ENCODE measurements at regions not wholly inside any gene's neighbourhood (a gene's known extent, or its start where the extent isn't known, plus 50 kb on each side); places are given as distances from the start of the nearest gene placed in this dataset.

GRCh38 chr4:35300996-35301774 is 943.1 kb downstream of the ARAP2 start:
- no peak for TF ChIP-seq CTCF (IDR thresholded peaks at IDR 0.05)
- ATAC-seq (no peak), DNase-seq (no peak)
- no peak overlapping the region for H3K4me3 ChIP-seq
- H3K9me3 ChIP-seq, result no peaks in the 10 kb centered on the region
- no peaks in the 10 kb centered on the region for H3K36me3 ChIP-seq
- intact Hi-C loops (cut with DNase I), result no loop called here
- no peak overlapping the region for H3K27ac ChIP-seq
- no peaks in the 10 kb centered on the region for H3K4me1 ChIP-seq
- no peaks in the 10 kb centered on the region for H3K27me3 ChIP-seq
- WGBS, 2 donors, result 53 to 59% methylated on average over 11 of the region's 11 CpGs

- no peak for ATAC-seq
- Histone ChIP-seq H3K36me3 (no peaks in the 10 kb centered on the region), H3K27ac (no peak overlapping the region), H3K4me3 (no peak overlapping the region), H3K4me1 (no peaks in the 10 kb centered on the region), H3K9me3 (peaks cover 0 to 7% (median 0%) of the 10 kb centered on the region in 11 donors), H3K27me3 (no peaks in the 10 kb centered on the region)
- no peak for TF ChIP-seq CTCF (IDR thresholded peaks at IDR 0.05)
- DNase-seq, result no peak
- intact Hi-C loops (cut with DNase I), result no loop called here
Measured at GRCh38 chr4:35315419-35315818, 928.9 kb downstream of the ARAP2 start.

GRCh38 chr4:35325908-35326453 is 918.3 kb downstream of the ARAP2 start:
- Histone ChIP-seq H3K9me3 (peaks cover 0 to 11% (median 0%) of the 10 kb centered on the region in 11 donors), H3K36me3 (no peaks in the 10 kb centered on the region), H3K27ac (no peak overlapping the region), H3K4me3 (no peak overlapping the region), H3K4me1 (no peaks in the 10 kb centered on the region), H3K27me3 (no peaks in the 10 kb centered on the region)
- WGBS, 2 donors, result 43 to 49% methylated on average over 5 of the region's 5 CpGs
- DNase-seq, result no peak
- TF ChIP-seq CTCF (IDR thresholded peaks at IDR 0.05), result no peak
- intact Hi-C loops (cut with DNase I), result no loop called here
- no peak for ATAC-seq

- Histone ChIP-seq H3K36me3 (no peaks in the 10 kb centered on the region), H3K27ac (no peak overlapping the region), H3K4me3 (no peak overlapping the region), H3K27me3 (no peaks in the 10 kb centered on the region), H3K9me3 (no peaks in the 10 kb centered on the region), H3K4me1 (no peaks in the 10 kb centered on the region)
- ATAC-seq (no peak), DNase-seq (no peak)
- intact Hi-C loops (cut with DNase I), result no loop called here
- 40 to 41% methylated on average over 2 of the region's 2 CpGs for WGBS, 2 donors
- TF ChIP-seq CTCF (IDR thresholded peaks at IDR 0.05), result no peak
Measured at GRCh38 chr4:35342833-35343232, 901.5 kb downstream of the ARAP2 start.
